ENCODE measurements at regions not wholly inside any gene's neighbourhood (a gene's known extent, or its start where the extent isn't known, plus 50 kb on each side); places are given as distances from the start of the nearest gene placed in this dataset.

DNA sequence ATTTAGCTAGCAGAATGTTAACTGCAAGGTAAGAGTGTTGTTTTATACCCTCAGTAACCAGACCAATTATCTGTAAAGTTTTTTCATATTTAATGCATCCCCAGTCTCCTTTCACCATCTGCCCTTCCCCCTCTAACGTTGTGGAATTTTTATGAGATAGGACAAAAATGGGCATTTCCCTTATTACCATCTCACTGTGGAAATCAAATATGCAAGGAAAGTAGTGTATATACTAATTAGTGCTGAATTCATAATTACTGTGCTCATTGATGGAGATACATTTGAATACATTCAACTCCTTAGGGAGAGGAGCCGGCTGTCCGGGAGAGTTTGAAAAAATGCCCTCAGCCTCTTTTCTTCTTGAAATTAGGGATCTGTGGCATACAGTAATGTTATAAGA is 423.4 kb upstream of the MGMT start:
- Histone ChIP-seq H3K27ac (ENCODE audit: low read depth in 1 of 2, low read length in 1 of 2) (no peak overlapping the region), H3K36me3 (ENCODE audit: control insufficient read depth in 4 of 4, insufficient read depth in 4 of 4, low read length in 4 of 4) (no peaks in the 10 kb centered on the region), H3K9ac (ENCODE audit: insufficient read depth in 1 of 2, low read length in 2 of 2) (no peak overlapping the region), H3K27me3 (ENCODE audit: control insufficient read depth in 3 of 3, insufficient read depth in 3 of 3, low read length in 2 of 3) (peaks cover 0 to 47% (median 40%) of the 10 kb centered on the region in 3 donors), H3K9me3 (ENCODE audit: control insufficient read depth in 4 of 4, insufficient read depth in 3 of 4, low read length in 3 of 4) (peaks cover 0 to 8% (median 0%) of the 10 kb centered on the region in 4 donors), H3K4me3 (no peak overlapping the region), H3K4me1 (ENCODE audit: control insufficient read depth in 5 of 5, insufficient read depth in 5 of 5, low read length in 5 of 5) (peaks cover 0 to 8% (median 0%) of the 10 kb centered on the region in 5 donors)
- TF ChIP-seq, protein P1, sequence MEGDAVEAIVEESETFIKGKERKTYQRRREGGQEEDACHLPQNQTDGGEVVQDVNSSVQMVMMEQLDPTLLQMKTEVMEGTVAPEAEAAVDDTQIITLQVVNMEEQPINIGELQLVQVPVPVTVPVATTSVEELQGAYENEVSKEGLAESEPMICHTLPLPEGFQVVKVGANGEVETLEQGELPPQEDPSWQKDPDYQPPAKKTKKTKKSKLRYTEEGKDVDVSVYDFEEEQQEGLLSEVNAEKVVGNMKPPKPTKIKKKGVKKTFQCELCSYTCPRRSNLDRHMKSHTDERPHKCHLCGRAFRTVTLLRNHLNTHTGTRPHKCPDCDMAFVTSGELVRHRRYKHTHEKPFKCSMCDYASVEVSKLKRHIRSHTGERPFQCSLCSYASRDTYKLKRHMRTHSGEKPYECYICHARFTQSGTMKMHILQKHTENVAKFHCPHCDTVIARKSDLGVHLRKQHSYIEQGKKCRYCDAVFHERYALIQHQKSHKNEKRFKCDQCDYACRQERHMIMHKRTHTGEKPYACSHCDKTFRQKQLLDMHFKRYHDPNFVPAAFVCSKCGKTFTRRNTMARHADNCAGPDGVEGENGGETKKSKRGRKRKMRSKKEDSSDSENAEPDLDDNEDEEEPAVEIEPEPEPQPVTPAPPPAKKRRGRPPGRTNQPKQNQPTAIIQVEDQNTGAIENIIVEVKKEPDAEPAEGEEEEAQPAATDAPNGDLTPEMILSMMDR (IDR thresholded peaks at IDR 0.05; ENCODE audit: control extremely low read depth, extremely low read depth): no peak
- 78 to 82% methylated on average over 3 of the region's 3 CpGs for WGBS, 2 donors
- no peak for DNase-seq
- ATAC-seq (ENCODE audit: insufficient read depth, low FRiP score): no peak

DNA sequence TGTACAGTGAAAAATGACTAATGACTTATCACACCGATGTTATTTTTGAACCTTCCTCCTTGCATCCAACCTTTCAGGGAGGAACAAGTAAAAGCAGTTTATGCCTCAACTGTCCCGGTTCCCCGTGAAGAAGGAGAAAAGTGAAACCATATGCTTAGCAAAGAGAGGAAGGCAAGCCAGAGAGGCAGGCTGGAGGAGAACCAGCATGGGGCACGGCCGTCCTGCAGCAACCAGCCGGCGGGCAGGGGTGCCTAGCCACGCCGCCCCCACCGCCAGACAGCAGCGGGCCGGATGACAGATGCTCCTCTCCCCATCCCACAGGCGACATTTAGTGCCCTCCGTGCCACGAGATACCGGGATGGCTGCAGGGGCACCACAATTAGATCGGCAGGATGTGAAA is 421.4 kb upstream of the MGMT start:
- no peak for ATAC-seq (ENCODE audit: insufficient read depth, low FRiP score)
- DNase-seq: no peak
- H3K4me3 ChIP-seq: no peak overlapping the region
- peaks cover 0 to 7% (median 0%) of the 10 kb centered on the region in 4 donors for H3K9me3 ChIP-seq (ENCODE audit: control insufficient read depth in 4 of 4, insufficient read depth in 3 of 4, low read length in 3 of 4)
- WGBS, 2 donors: 76 to 88% methylated on average over 17 of the region's 17 CpGs
- peaks cover 0 to 41% (median 33%) of the 10 kb centered on the region in 3 donors for H3K27me3 ChIP-seq (ENCODE audit: control insufficient read depth in 3 of 3, insufficient read depth in 3 of 3, low read length in 2 of 3)
- H3K36me3 ChIP-seq (ENCODE audit: control insufficient read depth in 4 of 4, insufficient read depth in 4 of 4, low read length in 4 of 4): no peaks in the 10 kb centered on the region
- TF ChIP-seq, protein P1 (IDR thresholded peaks at IDR 0.05; ENCODE audit: control extremely low read depth, extremely low read depth): no peak
- peaks cover 0 to 8% (median 0%) of the 10 kb centered on the region in 5 donors for H3K4me1 ChIP-seq (ENCODE audit: control insufficient read depth in 5 of 5, insufficient read depth in 5 of 5, low read length in 5 of 5)
- no peak overlapping the region for H3K27ac ChIP-seq (ENCODE audit: low read depth in 1 of 2, low read length in 1 of 2)
- H3K9ac ChIP-seq (ENCODE audit: insufficient read depth in 1 of 2, low read length in 2 of 2): no peak overlapping the region

DNA sequence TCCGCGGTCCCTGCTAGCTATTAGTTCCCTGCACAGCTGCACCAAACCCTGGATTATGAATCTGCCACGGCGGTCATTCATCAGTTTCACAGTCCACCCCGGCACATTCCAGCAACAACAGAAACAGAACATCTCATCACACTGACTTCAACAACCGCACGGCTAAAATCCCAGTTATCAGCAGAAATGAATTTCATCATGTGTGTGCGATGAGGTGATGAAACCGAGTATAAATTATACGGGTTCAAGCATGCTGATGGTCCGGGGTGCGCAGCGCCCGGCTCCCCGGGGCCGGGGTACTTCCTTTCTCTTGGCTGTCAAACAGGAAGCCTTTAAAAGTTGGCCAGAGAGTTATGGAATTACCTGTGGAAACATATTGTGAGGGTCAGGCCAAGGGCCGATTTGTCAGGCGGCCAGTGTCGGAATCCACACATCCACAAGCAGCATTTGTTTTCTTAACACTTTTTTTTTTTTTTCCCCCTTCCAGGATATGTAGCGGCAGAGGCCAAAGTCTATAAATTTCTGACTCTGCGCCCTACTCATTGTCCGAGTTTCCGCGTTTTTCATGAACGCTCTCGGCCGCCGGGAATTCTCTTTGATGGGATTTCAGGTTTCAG is 420.9 kb upstream of the MGMT start:
- H3K4me1 ChIP-seq (ENCODE audit: control insufficient read depth in 5 of 5, insufficient read depth in 5 of 5, low read length in 5 of 5): peaks cover 0 to 8% (median 0%) of the 10 kb centered on the region in 5 donors
- H3K9ac ChIP-seq (ENCODE audit: insufficient read depth in 1 of 2, low read length in 2 of 2): no peak overlapping the region
- H3K9me3 ChIP-seq (ENCODE audit: control insufficient read depth in 4 of 4, insufficient read depth in 3 of 4, low read length in 3 of 4): peaks cover 0 to 7% (median 0%) of the 10 kb centered on the region in 4 donors
- peaks cover 0 to 36% (median 32%) of the 10 kb centered on the region in 3 donors for H3K27me3 ChIP-seq (ENCODE audit: control insufficient read depth in 3 of 3, insufficient read depth in 3 of 3, low read length in 2 of 3)
- DNase-seq: peak in 2 of 3 donors; percentile 26 to 46
- ATAC-seq (ENCODE audit: insufficient read depth, low FRiP score): no peak
- 63 to 80% methylated on average over 28 of the region's 28 CpGs for WGBS, 2 donors
- H3K27ac ChIP-seq (ENCODE audit: low read depth in 1 of 2, low read length in 1 of 2): no peak overlapping the region
- H3K4me3 ChIP-seq: no peak overlapping the region
- TF ChIP-seq, protein P1 (IDR thresholded peaks at IDR 0.05; ENCODE audit: control extremely low read depth, extremely low read depth): no peak
- no peaks in the 10 kb centered on the region for H3K36me3 ChIP-seq (ENCODE audit: control insufficient read depth in 4 of 4, insufficient read depth in 4 of 4, low read length in 4 of 4)

Measured in lung (tissue), 11 donors.